ENCODE measurements at regions not wholly inside any gene's neighbourhood (a gene's known extent, or its start where the extent isn't known, plus 50 kb on each side); places are given as distances from the start of the nearest gene placed in this dataset.

DNA sequence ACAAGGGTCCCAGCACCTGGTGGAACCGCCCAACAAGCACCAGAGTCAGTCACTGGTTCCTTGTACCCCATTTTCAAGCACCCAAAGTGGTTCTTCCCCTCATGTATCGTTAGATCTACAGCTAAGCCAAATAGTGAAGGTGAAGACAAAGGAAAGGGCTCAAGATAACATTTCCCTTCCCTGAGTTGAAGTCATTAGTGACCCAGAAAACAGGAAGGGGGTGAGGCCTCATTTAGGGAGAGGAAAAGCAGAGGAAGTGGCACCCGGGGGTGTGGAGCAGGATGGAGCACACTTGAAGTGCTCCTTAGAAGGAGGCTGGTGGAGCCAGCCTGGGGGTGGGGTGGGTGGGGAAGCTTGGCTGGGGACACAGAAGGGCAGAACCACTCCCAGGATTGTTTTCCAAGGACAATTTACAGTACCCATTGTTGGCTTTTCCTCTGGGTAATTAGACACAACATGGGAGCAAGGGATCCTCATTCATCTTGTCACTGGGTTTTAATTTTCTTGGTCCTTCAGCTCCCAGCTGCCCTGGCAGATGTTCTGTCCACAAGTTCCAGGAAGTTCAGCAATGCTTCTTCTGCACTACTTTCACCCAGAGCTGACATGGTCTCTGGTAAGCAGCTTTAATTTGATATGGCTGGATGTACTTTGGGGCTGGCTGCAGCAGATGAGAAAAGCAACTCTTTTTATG is 73.3 kb upstream of the CD93 start:
- TF ChIP-seq CTCF (IDR thresholded peaks at IDR 0.05) (no peak), POLR2A (IDR thresholded peaks at IDR 0.05) (no peak)
